ENCODE measurements at regions not wholly inside any gene's neighbourhood (a gene's known extent, or its start where the extent isn't known, plus 50 kb on each side); places are given as distances from the start of the nearest gene placed in this dataset.

DNA sequence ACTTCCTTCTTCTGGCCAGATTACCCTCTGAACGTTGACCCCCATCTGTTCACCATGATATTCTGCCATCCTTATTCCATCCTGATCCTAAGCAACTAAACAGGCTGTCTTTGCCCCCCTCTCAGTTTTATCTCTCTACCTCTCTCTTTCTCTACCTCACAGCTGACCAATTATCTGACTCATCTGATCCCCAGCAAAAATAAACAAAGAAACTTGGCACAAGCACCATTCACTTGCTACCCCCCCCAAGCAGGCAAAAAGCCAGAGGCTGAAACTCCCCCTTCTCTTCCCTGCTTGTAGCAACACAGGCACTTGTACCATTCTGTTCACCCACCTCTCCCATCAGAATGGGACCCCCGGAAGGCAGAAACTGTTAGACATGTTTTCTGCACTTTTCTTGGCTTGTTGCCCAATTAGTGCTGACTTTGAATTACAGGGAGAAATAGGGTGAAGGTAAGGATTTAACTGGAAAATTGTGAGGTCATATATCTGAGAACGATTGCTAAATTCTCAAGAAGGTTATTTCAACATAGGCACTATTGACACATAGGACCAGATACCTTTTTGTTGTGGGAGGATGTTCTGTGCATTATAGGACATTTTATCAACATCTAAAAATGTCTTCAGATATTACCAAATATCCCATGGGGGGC is 163.2 kb downstream of the TOX3 start:
- H3K9me3 ChIP-seq (ENCODE audit: low read length): no peaks in the 10 kb centered on the region
- in situ Hi-C loops (cut with HindIII; ENCODE audit: extremely low pct_ligation_motif_present, low pct_unique_long_range_greater_than_20kb): no loop called here
- 3% methylated on average over 3 of the region's 3 CpGs for WGBS (ENCODE audit: low lambda C conversion rate)
- intact Hi-C loops (cut with micrococcal nuclease; ENCODE audit: unreplicated experiment): no loop called here
- H3K4me3 ChIP-seq (replicated peaks in 1 of 3; ENCODE audit: insufficient read depth in 1 of 3, low read depth in 2 of 3, low read length in 3 of 3): no peak overlapping the region; a peak in 2 of 6 replicates
- no peak for FAIRE-seq
- H3K4me1 ChIP-seq (ENCODE audit: insufficient read depth, low read length): peaks cover 35% of the 10 kb centered on the region
- H3K27me3 ChIP-seq (ENCODE audit: control insufficient read depth in 1 of 2, insufficient read depth in 2 of 2, low read length in 2 of 2): no peaks in the 10 kb centered on the region
- CTCF ChIA-PET (ENCODE audit: low intra/inter-chr PET ratio, low total read pairs): no interaction called here
- DNase-seq (ENCODE audit: low spot score): peak; percentile 57
- no peak overlapping the region for H2AFZ ChIP-seq (ENCODE audit: low read length)
- no peaks in the 10 kb centered on the region for H4K20me1 ChIP-seq (ENCODE audit: insufficient read depth, low read length)
- peak overlapping the region; percentile 43 for H3K4me2 ChIP-seq (ENCODE audit: low read depth, low read length)
- no peaks in the 10 kb centered on the region for H3K36me3 ChIP-seq (replicated peaks in 1 of 2; ENCODE audit: control insufficient read depth in 1 of 2, insufficient read depth in 2 of 2, low read length in 2 of 2)
- H3K9ac ChIP-seq (ENCODE audit: insufficient read depth, low read depth, low read length): no peak overlapping the region
- H3K27ac ChIP-seq (ENCODE audit: extremely low read length, insufficient read depth, low read length): no peak overlapping the region
- H3K79me2 ChIP-seq (ENCODE audit: insufficient read depth, low read length): no peaks in the 10 kb centered on the region
- POLR2A ChIA-PET: interaction anchor here (1.0 to 1.4 kb wide), 3 partner anchors 13 to 32 kb away, joined by 3 to 7 read pairs (median 3); no protein-coding TSS in a partner anchor
- ATAC-seq: peak; percentile 62
- BruUV-seq (replicated peaks): no TSS peak
- TF ChIP-seq ZBTB25 (CRISPR knock-in tag; IDR thresholded peaks at IDR 0.05) (no peak), SP4 (CRISPR knock-in tag; IDR thresholded peaks at IDR 0.05) (no peak), HOXA9 (CRISPR knock-in tag; IDR thresholded peaks at IDR 0.05; ENCODE audit: borderline replicate concordance) (no peak), ZNF607 (CRISPR knock-in tag; IDR thresholded peaks at IDR 0.05; ENCODE audit: borderline replicate concordance) (no peak), CHCHD3 (CRISPR knock-in tag; IDR thresholded peaks at IDR 0.05) (no peak), CEBPB (IDR thresholded peaks at IDR 0.05; ENCODE audit: borderline replicate concordance, low read depth, low read length) (peak; percentile 48; the same call in 1 of the 2 replicates), ZNF816 (CRISPR knock-in tag; IDR thresholded peaks at IDR 0.05; ENCODE audit: borderline replicate concordance) (no peak), BCL6 (CRISPR knock-in tag; IDR thresholded peaks at IDR 0.05) (peak; percentile 4; the same call in 1 of the 2 replicates), STAT6 (CRISPR knock-in tag; IDR thresholded peaks at IDR 0.05; ENCODE audit: borderline replicate concordance) (no peak), ZNF567 (CRISPR knock-in tag; IDR thresholded peaks at IDR 0.05; ENCODE audit: borderline replicate concordance) (no peak), EP300 (IDR thresholded peaks at IDR 0.05; ENCODE audit: low read depth in 2 of 2, low read length in 2 of 2) (peak in 1 of 2 experiments; percentile 26; a peak in 1 of 4 replicates), EP300 (CRISPR knock-in tag; IDR thresholded peaks at IDR 0.05; ENCODE audit: borderline replicate concordance) (no peak), FOXO1 (CRISPR knock-in tag; IDR thresholded peaks at IDR 0.05) (peak; percentile 23; the same call in 1 of the 2 replicates), HNF1B (CRISPR knock-in tag; IDR thresholded peaks at IDR 0.05) (0 out of 2 replicates have a peak, but pooled peaks have one; percentile 13), NFKBIZ (CRISPR knock-in tag; IDR thresholded peaks at IDR 0.05) (no peak), MXD3 (CRISPR knock-in tag; IDR thresholded peaks at IDR 0.05) (no peak), TAF15 (IDR thresholded peaks at IDR 0.05; ENCODE audit: low read depth, low read length, poor library complexity, severe bottlenecking) (no peak), MAFF (IDR thresholded peaks at IDR 0.05; ENCODE audit: low read depth, low read length) (0 out of 2 replicates have a peak, but pooled peaks have one; percentile 1), GATAD2A (CRISPR knock-in tag; IDR thresholded peaks at IDR 0.05) (peak; percentile 42; the same call in 1 of the 2 replicates), ZNF777 (CRISPR knock-in tag; IDR thresholded peaks at IDR 0.05) (no peak)
